ENCODE measurements at regions not wholly inside any gene's neighbourhood (a gene's known extent, or its start where the extent isn't known, plus 50 kb on each side); places are given as distances from the start of the nearest gene placed in this dataset.
"Not testable (repeated sequence)": the region's sequence is repeated elsewhere in the genome, so short reads cannot be mapped to it uniquely, and the experiment has no call there.

- no peak for DNase-seq (ENCODE audit: low read depth in 3 of 3, low spot score in 2 of 3)
Observed at GRCh38 chr6:155530219-155530834, 74.7 kb upstream of the NOX3 start.

- DNase-seq (ENCODE audit: low read depth in 3 of 3, low spot score in 2 of 3), result not testable (repeated sequence)
Observed at GRCh38 chr6:155529814-155530213, 74.2 kb upstream of the NOX3 start.

- no peak for DNase-seq (ENCODE audit: low read depth in 3 of 3, low spot score in 2 of 3)
Observed at GRCh38 chr6:155528982-155529453, 73.4 kb upstream of the NOX3 start.

GRCh38 chr6:155528335-155528734 is 72.7 kb upstream of the NOX3 start:
- DNase-seq (ENCODE audit: low read depth in 3 of 3, low spot score in 2 of 3), result no peak

- no peak for DNase-seq (ENCODE audit: low read depth in 3 of 3, low spot score in 2 of 3)
Observed at GRCh38 chr6:155527443-155527842, 71.8 kb upstream of the NOX3 start.

GRCh38 chr6:155523821-155524651 is 68.4 kb upstream of the NOX3 start:
- DNase-seq (ENCODE audit: low read depth in 3 of 3, low spot score in 2 of 3), result no peak

- DNase-seq (ENCODE audit: low read depth in 3 of 3, low spot score in 2 of 3), result no peak
Observed at GRCh38 chr6:155521719-155522118, 66.1 kb upstream of the NOX3 start.

GRCh38 chr6:155520078-155520477 is 64.4 kb upstream of the NOX3 start:
- no peak for DNase-seq (ENCODE audit: low read depth in 3 of 3, low spot score in 2 of 3)

GRCh38 chr6:155519176-155519738 is 63.6 kb upstream of the NOX3 start:
- no peak for DNase-seq (ENCODE audit: low read depth in 3 of 3, low spot score in 2 of 3)

- DNase-seq (ENCODE audit: low read depth in 3 of 3, low spot score in 2 of 3), result no peak
Observed at GRCh38 chr6:155517294-155517693, 61.7 kb upstream of the NOX3 start.

- DNase-seq (ENCODE audit: low read depth in 3 of 3, low spot score in 2 of 3), result no peak
Observed at GRCh38 chr6:155510879-155511278, 55.2 kb upstream of the NOX3 start.

GRCh38 chr6:155509743-155510475 is 54.3 kb upstream of the NOX3 start:
- DNase-seq (ENCODE audit: low read depth in 3 of 3, low spot score in 2 of 3), result no peak

- no peak for DNase-seq (ENCODE audit: low read depth in 3 of 3, low spot score in 2 of 3)
Observed at GRCh38 chr6:155505608-155505989, 50.0 kb upstream of the NOX3 start.
